Superior temporal gyrus (tissue), 1 donor: ENCODE measurements at regions not wholly inside any gene's neighbourhood (a gene's known extent, or its start where the extent isn't known, plus 50 kb on each side); places are given as distances from the start of the nearest gene placed in this dataset.
A peak's percentile ranks its signal among the peaks of the same experiment; 100 is the strongest.

ENCODE experiments used
- DNase-seq: peaks from one replicate; pipeline ENCODE4 v3.0.0-alpha.2; 2016; ENCODE audit errors: extremely low spot score

- DNase-seq, result no peak
Observed at GRCh38 chr1:62981434-62981833, 197.5 kb downstream of the ATG4C start.

DNA sequence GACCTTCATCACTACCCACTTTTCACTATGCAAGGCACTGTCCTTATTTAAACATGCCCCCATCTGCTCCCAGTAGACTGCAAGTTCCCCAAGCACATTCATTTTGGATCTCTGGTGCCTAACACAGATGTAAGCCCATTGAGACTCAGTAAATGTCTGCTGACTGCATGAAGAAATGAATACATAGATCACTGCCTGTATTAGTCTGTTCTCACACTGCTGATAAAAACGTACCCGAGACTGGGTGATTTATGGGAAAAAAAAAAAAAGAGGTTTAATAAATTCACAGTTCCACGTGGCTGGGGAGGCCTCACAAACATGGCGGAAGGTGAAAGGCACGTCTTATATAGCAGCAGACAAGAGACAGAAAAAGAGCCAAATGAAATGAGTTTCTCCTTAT lies 204.9 kb downstream of the ATG4C start:
- DNase-seq, result no peak

GRCh38 chr1:62989497-62989896 lies 205.6 kb downstream of the ATG4C start:
- DNase-seq, result no peak

GRCh38 chr1:62991152-62991551 lies 207.2 kb downstream of the ATG4C start:
- no peak for DNase-seq

- DNase-seq, result no peak
Observed at GRCh38 chr1:62993844-62994243, 209.9 kb downstream of the ATG4C start.

GRCh38 chr1:62995173-62995572 lies 211.2 kb downstream of the ATG4C start:
- no peak for DNase-seq

GRCh38 chr1:62997884-62998283 lies 214.0 kb downstream of the ATG4C start:
- DNase-seq, result no peak

DNA sequence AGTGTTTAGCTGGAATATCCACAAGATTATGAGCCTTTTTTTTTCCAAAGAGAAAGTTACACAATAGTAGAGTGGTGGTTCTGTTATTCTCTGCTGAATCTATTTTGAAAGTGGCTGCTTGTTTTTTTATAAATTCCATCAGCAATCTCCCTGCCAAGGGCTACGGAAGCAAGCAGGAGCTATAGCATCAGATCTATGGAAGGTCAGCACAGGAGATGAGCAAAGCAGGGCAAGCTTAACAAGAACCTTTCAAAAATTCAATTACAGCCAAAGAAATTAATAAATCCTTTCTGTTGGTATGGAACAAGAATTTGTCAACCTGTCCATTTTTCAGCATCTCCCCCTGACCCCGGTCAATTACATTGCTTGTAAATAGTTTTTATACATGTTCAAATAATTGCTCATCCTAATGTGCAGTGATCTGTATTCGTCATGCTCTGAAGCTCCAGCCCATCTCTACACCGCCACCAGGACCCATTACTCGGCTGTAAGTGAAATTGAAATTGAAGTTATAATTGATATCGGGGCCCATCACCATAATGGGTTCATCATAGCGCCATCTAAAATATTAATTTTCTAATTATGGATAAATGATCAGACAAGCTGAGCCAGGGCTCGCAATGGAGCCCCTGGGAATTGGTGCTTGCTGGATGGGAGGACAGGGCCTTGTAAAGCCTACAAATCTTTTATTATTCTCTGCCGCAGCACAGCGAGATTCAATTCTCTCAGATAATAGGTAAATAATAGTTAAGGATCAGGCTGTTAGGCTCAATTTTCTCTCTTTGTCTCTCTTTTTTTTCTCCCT lies 215.1 kb downstream of the ATG4C start:
- no peak for DNase-seq

GRCh38 chr1:63000508-63000907 lies 216.6 kb downstream of the ATG4C start:
- DNase-seq, result no peak

GRCh38 chr1:63004868-63005267 lies 220.9 kb downstream of the ATG4C start:
- DNase-seq, result peak; percentile 47

DNA sequence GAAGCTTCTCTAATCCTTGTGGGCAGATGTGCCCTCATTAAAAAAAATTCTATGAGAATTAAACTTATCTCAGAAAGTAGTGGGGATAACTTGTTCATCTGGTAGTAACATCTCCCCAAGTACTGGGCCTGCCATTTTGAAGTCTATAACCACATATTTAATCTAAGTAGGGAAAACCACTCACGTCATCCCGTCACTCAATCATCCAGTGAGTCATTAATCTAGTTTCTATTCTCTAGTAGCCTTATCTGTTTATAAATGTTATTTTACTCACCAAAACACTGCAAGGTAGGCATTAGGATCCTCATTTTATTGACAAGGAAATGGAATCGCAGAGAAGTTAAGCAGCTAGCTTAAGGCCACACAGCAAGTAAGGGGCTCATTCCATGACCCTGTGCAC lies 221.9 kb downstream of the ATG4C start:
- no peak for DNase-seq

DNA sequence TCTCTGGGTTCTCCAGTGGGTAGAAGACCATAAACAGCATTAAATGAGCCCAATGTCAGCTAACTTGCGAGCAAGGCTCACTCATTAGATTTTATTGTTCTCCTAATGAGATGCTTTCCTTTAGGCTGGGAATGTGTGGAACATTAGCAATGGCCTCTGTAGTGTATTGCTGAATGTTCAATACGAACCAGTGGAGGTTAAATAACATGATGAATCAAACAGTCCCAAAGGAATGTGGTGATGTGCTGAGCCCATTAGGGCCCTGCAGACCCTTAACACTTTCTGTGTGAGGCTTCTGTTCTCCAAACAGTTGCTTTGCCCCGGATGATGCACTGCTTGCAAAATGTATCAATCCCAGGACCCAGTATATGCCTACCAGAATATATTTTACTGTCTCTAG lies 225.5 kb downstream of the ATG4C start:
- DNase-seq, result no peak

DNA sequence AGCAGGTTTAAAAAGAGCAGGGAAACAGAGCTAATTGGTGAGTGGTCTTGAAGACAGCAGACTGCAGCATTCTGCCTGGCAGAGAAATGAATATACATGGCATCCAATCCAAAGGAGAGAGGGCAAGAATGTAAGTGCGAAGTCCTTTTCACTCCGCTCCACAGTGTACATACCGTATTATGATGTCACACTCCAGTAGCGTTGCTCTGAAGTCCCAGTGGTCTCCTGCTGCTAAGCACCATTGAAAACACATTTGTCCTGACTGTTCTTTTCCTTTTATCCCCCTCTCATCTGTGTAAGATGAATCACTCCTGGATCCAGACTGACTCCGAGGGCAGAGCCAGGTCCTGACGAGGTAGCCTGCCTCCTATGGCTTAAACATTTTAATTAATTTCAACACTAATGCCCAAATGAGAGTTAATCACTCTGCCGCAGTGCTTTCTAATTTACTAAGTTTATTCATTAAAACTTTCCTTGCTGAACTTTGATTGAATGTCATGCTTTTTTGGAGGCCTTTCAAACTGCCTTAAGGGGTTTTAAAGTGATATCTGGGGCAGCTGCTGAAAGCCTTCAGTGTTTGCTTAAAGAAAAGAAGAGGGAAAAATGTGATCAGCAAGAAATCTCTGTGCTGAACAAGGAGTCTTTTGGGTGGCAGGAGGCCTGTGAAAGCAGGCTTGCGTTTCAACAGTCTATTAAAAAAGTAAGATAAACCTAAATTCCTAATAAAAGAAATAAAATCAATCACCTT lies 227.2 kb downstream of the ATG4C start:
- DNase-seq, result peak; percentile 16

DNA sequence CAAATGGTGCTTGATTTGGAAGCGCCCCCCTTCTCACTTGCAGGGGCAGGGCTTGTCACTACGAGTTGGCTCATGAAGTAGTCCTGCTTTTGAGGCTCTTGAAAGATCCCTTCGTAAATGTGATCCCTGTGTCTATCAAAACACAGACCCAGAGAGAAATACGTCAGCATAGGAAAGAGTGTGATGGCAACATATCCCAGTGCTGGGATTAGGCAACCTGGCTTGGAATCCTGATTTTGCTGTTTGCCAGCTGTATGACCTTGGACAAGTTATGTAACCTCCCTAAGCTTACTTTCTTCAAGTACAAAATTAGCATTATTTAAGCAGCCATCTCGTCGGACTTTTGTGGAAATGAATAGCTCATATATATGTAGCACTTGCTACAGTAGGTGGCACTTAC lies 228.4 kb downstream of the ATG4C start:
- no peak for DNase-seq

DNA sequence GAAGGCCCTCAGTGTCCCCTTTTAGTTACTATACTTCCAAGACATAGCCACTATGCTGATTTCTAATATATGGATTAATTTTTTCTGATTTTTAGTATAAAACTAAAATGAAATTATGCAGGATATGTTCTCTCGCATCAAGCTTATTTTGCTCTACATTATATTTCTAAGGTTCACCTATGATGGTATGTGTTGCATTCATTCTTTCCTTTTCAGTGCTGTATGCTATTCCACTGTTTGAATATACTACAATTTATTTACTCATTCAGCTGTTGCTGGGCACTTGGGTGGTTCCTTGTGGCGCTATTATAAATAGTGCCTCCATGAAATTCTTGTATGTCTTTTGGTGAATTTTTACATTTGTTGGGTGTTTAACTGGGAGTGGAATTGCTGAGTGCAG lies 230.3 kb downstream of the ATG4C start:
- DNase-seq, result no peak

DNA sequence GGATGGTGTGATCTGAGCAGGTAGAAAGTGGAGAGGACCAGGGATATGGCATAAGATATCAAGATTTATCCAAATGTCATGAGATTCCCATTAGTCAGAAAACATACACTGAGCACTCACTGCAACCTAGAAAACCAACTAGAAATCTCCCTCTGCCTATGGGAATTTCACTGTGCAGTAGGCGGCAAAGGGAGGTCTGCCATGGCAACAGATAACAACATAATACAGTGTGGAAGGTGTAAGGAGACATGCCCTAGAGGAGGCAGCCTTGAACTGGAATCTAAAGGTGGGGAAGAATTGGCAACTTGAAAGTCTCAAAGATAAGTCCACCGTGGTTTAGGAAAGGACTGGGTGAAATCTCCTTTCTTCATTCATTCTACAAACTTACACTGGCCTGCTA lies 238.4 kb downstream of the ATG4C start:
- DNase-seq, result no peak

DNA sequence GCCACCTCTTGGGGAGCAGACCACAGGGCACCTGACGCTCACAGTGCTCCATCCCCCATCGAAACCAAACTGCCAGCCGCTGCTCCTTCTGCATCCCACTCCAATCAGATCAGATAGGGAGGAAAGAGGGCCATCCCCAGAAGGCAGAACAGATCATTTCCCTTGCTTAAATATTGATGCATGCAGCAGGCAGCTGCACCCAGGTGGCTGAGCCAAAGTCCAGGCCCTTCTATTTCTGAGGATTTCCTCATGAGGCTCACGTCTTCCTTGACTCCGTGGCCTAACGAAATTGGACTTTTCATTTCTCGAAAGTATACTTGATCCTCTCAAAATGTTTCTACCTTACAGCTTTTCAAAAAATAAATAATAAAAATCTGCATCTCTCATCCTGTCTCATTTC lies 239.2 kb downstream of the ATG4C start:
- no peak for DNase-seq

- no peak for DNase-seq
Observed at GRCh38 chr1:63023637-63024036, 239.7 kb downstream of the ATG4C start.

GRCh38 chr1:63024132-63024531 lies 240.2 kb downstream of the ATG4C start:
- no peak for DNase-seq

GRCh38 chr1:63027176-63027575 lies 243.2 kb downstream of the ATG4C start:
- no peak for DNase-seq

DNA sequence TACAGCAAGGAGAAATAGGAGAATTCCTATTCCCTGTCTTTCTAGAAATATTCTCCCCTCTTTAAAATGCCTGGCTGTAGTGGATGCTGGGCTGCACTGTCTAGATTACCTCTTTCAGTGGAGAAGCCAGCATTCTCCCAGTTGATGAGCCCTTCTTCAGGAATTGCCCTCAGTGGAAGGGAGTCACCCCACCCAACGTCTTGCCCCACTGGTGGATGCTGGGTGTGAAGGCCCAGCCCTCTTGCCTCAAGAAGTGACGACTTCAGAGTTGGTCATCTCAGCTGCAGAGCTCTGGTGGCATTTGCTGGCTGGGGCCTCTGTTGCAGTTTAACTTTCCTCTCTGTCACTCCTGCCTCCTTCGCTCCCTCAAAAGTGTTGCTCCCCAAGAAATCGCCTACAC lies 248.2 kb downstream of the ATG4C start:
- DNase-seq, result no peak

GRCh38 chr1:63033211-63033610 lies 249.3 kb downstream of the ATG4C start:
- no peak for DNase-seq

- no peak for DNase-seq
Observed at GRCh38 chr1:63034256-63034655, 250.3 kb downstream of the ATG4C start.
